ENCODE measurements at regions not wholly inside any gene's neighbourhood (a gene's known extent, or its start where the extent isn't known, plus 50 kb on each side); places are given as distances from the start of the nearest gene placed in this dataset.
A peak's percentile ranks its signal among the peaks of the same experiment; 100 is the strongest.

- DNase-seq = no peak
These were observed 67.8 kb upstream of the DNAJC1 start for GRCh38 chr10:22071332-22071731.

- DNase-seq = no peak
These were observed 63.6 kb upstream of the DNAJC1 start for GRCh38 chr10:22067091-22067490.

- peak; percentile 6 for DNase-seq
These were observed 57.5 kb upstream of the DNAJC1 start for GRCh38 chr10:22060984-22061383.

- DNase-seq = no peak
These were observed 54.7 kb upstream of the DNAJC1 start for GRCh38 chr10:22058201-22058600.

GRCh38 chr10:22054961-22055360, 51.4 kb upstream of the DNAJC1 start:
- no peak for DNase-seq

All from T-helper 9 cell (primary cell).